NCI-H1048 (cell line): ENCODE measurements at regions not wholly inside any gene's neighbourhood (a gene's known extent, or its start where the extent isn't known, plus 50 kb on each side); places are given as distances from the start of the nearest gene placed in this dataset.
A peak's percentile ranks its signal among the peaks of the same experiment; 100 is the strongest.
"Not testable (repeated sequence)": the region's sequence is repeated elsewhere in the genome, so short reads cannot be mapped to it uniquely, and the experiment has no call there.

ENCODE experiments used
- DNase-seq: peaks from one replicate; lab custom pipeline; 2025; lab: John Stamatoyannopoulos, UW

GRCh38 chr3:5357089-5357488 is 169.6 kb downstream of the EDEM1 start:
- DNase-seq, result no peak

- DNase-seq, result no peak
Observed at GRCh38 chr3:5358911-5359310, 171.4 kb downstream of the EDEM1 start.

- no peak for DNase-seq
Observed at GRCh38 chr3:5360453-5360852, 172.9 kb downstream of the EDEM1 start.

- no peak for DNase-seq
Observed at GRCh38 chr3:5366746-5367145, 179.2 kb downstream of the EDEM1 start.

GRCh38 chr3:5371555-5371954 is 184.0 kb downstream of the EDEM1 start:
- DNase-seq, result not testable (repeated sequence)

GRCh38 chr3:5376761-5377160 is 189.3 kb downstream of the EDEM1 start:
- no peak for DNase-seq

GRCh38 chr3:5379266-5379665 is 191.8 kb downstream of the EDEM1 start:
- not testable (repeated sequence) for DNase-seq

GRCh38 chr3:5383486-5384263 is 196.2 kb downstream of the EDEM1 start:
- DNase-seq, result not testable (repeated sequence)

GRCh38 chr3:5384557-5385236 is 197.2 kb downstream of the EDEM1 start:
- DNase-seq, result no peak

GRCh38 chr3:5388091-5388490 is 200.6 kb downstream of the EDEM1 start:
- no peak for DNase-seq

- no peak for DNase-seq
Observed at GRCh38 chr3:5389057-5389456, 201.6 kb downstream of the EDEM1 start.

- DNase-seq, result no peak
Observed at GRCh38 chr3:5390221-5390620, 202.7 kb downstream of the EDEM1 start.

- DNase-seq, result no peak
Observed at GRCh38 chr3:5390936-5391625, 203.6 kb downstream of the EDEM1 start.

GRCh38 chr3:5401002-5401401 is 213.5 kb downstream of the EDEM1 start:
- DNase-seq, result no peak

- DNase-seq, result no peak
Observed at GRCh38 chr3:5404718-5405117, 217.2 kb downstream of the EDEM1 start.

GRCh38 chr3:5411786-5412185 is 224.3 kb downstream of the EDEM1 start:
- DNase-seq, result no peak

GRCh38 chr3:5423076-5423475 is 235.6 kb downstream of the EDEM1 start:
- DNase-seq, result no peak

GRCh38 chr3:5423523-5423922 is 236.0 kb downstream of the EDEM1 start:
- DNase-seq, result no peak

GRCh38 chr3:5425371-5425770 is 237.9 kb downstream of the EDEM1 start:
- DNase-seq, result no peak

- peak; percentile 45 for DNase-seq
Observed at GRCh38 chr3:5426094-5426883, 238.8 kb downstream of the EDEM1 start.

- DNase-seq, result no peak
Observed at GRCh38 chr3:5427021-5427420, 239.5 kb downstream of the EDEM1 start.

GRCh38 chr3:5427938-5428337 is 240.4 kb downstream of the EDEM1 start:
- DNase-seq, result no peak
